AG09319 (cell line): ENCODE measurements at regions not wholly inside any gene's neighbourhood (a gene's known extent, or its start where the extent isn't known, plus 50 kb on each side); places are given as distances from the start of the nearest gene placed in this dataset.

Experiments
- DNase-seq: peaks from one replicate; pipeline ENCODE4 v3.0.0-alpha.2; 2010; ENCODE audit warnings: low read depth; ENCODE audit errors: extremely low read depth
- CTCF ChIP-seq: IDR thresholded peaks from 2 replicates; pipeline ENCODE4 v1.5.1; 2011; ENCODE audit warnings: low read depth, mild to moderate bottlenecking, inconsistent platforms, low read length, moderate library complexity

- no peak for TF ChIP-seq CTCF
Measured at GRCh38 chr6:168883410-168884049, 370.1 kb downstream of the THBS2 start.

GRCh38 chr6:168880271-168880670, 373.4 kb downstream of the THBS2 start:
- no peak for TF ChIP-seq CTCF
- no peak for DNase-seq

More at GRCh38 chr6:168883410-168884049, 370.1 kb downstream of the THBS2 start:
- no peak for DNase-seq

- no peak for TF ChIP-seq CTCF
- no peak for DNase-seq
Measured at GRCh38 chr6:168877821-168878282, 375.8 kb downstream of the THBS2 start.

- no peak for TF ChIP-seq CTCF
- no peak for DNase-seq
Measured at GRCh38 chr6:168876956-168877355, 376.7 kb downstream of the THBS2 start.

GRCh38 chr6:168875811-168876576, 377.7 kb downstream of the THBS2 start:
- DNase-seq: no peak
- no peak for TF ChIP-seq CTCF

GRCh38 chr6:168874637-168875036, 379.0 kb downstream of the THBS2 start:
- no peak for TF ChIP-seq CTCF

More at GRCh38 chr6:168874637-168875036, 379.0 kb downstream of the THBS2 start:
- DNase-seq: no peak
